ENCODE measurements at regions not wholly inside any gene's neighbourhood (a gene's known extent, or its start where the extent isn't known, plus 50 kb on each side); places are given as distances from the start of the nearest gene placed in this dataset.

- no peak for DNase-seq
- TF ChIP-seq EP300 (IDR thresholded peaks at IDR 0.05) (no peak), POLR2AphosphoS5 (IDR thresholded peaks at IDR 0.05) (no peak), POLR2A (IDR thresholded peaks at IDR 0.05) (no peak)
- TF ChIP-seq, protein P1, sequence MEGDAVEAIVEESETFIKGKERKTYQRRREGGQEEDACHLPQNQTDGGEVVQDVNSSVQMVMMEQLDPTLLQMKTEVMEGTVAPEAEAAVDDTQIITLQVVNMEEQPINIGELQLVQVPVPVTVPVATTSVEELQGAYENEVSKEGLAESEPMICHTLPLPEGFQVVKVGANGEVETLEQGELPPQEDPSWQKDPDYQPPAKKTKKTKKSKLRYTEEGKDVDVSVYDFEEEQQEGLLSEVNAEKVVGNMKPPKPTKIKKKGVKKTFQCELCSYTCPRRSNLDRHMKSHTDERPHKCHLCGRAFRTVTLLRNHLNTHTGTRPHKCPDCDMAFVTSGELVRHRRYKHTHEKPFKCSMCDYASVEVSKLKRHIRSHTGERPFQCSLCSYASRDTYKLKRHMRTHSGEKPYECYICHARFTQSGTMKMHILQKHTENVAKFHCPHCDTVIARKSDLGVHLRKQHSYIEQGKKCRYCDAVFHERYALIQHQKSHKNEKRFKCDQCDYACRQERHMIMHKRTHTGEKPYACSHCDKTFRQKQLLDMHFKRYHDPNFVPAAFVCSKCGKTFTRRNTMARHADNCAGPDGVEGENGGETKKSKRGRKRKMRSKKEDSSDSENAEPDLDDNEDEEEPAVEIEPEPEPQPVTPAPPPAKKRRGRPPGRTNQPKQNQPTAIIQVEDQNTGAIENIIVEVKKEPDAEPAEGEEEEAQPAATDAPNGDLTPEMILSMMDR (IDR thresholded peaks at IDR 0.05): no peak
- H3K4me3 ChIP-seq: no peak overlapping the region
- no peaks in the 10 kb centered on the region for H3K9me3 ChIP-seq
- H3K4me1 ChIP-seq: no peaks in the 10 kb centered on the region
- H3K27me3 ChIP-seq: no peaks in the 10 kb centered on the region
- H3K27ac ChIP-seq: no peak overlapping the region
- intact Hi-C loops (cut with DNase I): no loop called here
- no peaks in the 10 kb centered on the region for H3K36me3 ChIP-seq
These were observed 946.7 kb upstream of the TMPRSS15 start for GRCh38 chr21:19350286-19350685.

DNA sequence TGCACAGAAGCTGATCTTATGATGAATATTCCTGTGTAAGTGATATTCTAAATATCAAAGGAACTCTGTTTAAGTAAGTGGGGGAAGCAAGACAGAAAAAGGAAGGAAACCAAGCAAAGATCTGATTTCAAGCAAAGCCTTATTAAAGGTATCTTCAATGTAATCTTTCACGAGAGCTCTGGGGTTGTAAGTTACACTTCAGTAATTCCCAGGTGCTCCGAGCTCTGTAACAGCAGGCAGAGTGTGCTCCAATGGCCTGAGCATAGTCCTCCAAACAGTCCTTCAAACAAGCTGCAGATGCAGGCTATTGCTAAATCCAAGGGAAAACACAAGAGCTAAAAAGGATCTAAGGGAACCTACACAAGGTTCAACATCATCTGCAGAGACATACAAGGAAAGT, 949.7 kb upstream of the TMPRSS15 start:
- no peaks in the 10 kb centered on the region for H3K9me3 ChIP-seq
- DNase-seq: no peak
- H3K4me1 ChIP-seq: no peaks in the 10 kb centered on the region
- intact Hi-C loops (cut with DNase I): no loop called here
- H3K36me3 ChIP-seq: no peaks in the 10 kb centered on the region
- H3K27ac ChIP-seq: no peak overlapping the region
- TF ChIP-seq POLR2A (IDR thresholded peaks at IDR 0.05): no peak
- TF ChIP-seq EP300 (IDR thresholded peaks at IDR 0.05): no peak
- TF ChIP-seq POLR2AphosphoS5 (IDR thresholded peaks at IDR 0.05): no peak
- TF ChIP-seq, protein P1 (IDR thresholded peaks at IDR 0.05): no peak
- 41 to 55% methylated on average over 2 of the region's 2 CpGs for WGBS, 2 donors
- H3K27me3 ChIP-seq: no peaks in the 10 kb centered on the region
- no peak overlapping the region for H3K4me3 ChIP-seq

DNA sequence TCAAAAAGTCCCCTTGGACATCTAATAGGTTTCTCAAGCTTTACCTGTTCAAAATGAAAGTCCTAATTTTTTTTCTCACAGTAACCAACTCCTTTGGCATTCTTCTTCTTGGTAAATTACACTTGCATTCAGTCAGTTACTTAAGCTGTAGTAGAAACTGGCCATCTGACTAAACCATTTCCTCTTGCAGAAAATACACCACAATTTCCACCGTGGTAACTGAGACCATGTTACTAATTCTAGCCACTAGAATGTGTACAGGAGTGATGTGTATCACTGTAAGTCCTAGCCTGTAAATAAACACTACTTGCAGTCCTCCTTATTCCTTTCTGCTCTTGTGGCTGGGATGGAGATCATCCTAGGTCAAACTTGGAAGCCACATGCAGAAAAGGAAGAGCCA, 965.4 kb upstream of the TMPRSS15 start:
- 36 to 43% methylated on average over 1 of the region's 1 CpG for WGBS, 2 donors
- Histone ChIP-seq H3K27me3 (no peaks in the 10 kb centered on the region), H3K4me3 (no peak overlapping the region), H3K9me3 (no peaks in the 10 kb centered on the region), H3K36me3 (no peaks in the 10 kb centered on the region), H3K27ac (no peak overlapping the region), H3K4me1 (no peaks in the 10 kb centered on the region)
- TF ChIP-seq, protein P1 (IDR thresholded peaks at IDR 0.05): no peak
- no peak for TF ChIP-seq POLR2AphosphoS5 (IDR thresholded peaks at IDR 0.05)
- TF ChIP-seq POLR2A (IDR thresholded peaks at IDR 0.05): no peak
- no peak for TF ChIP-seq EP300 (IDR thresholded peaks at IDR 0.05)
- intact Hi-C loops (cut with DNase I): no loop called here
- DNase-seq: no peak

GRCh38 chr21:19392390-19392789, 988.8 kb upstream of the TMPRSS15 start:
- TF ChIP-seq, protein P1 (IDR thresholded peaks at IDR 0.05): no peak
- TF ChIP-seq POLR2A (IDR thresholded peaks at IDR 0.05) (no peak), POLR2AphosphoS5 (IDR thresholded peaks at IDR 0.05) (no peak)
- H3K4me3 ChIP-seq: no peak overlapping the region
- no peak for DNase-seq
- no peak overlapping the region for H3K27ac ChIP-seq
- no peaks in the 10 kb centered on the region for H3K36me3 ChIP-seq
- intact Hi-C loops (cut with DNase I): no loop called here
- H3K9me3 ChIP-seq: no peaks in the 10 kb centered on the region
- H3K27me3 ChIP-seq: no peaks in the 10 kb centered on the region
- WGBS, 2 donors: 56 to 76% methylated on average over 4 of the region's 4 CpGs
- H3K4me1 ChIP-seq: no peaks in the 10 kb centered on the region

GRCh38 chr21:19400223-19400770, 996.7 kb upstream of the TMPRSS15 start:
- Histone ChIP-seq H3K9me3 (no peaks in the 10 kb centered on the region), H3K27ac (no peak overlapping the region), H3K27me3 (no peaks in the 10 kb centered on the region), H3K4me1 (no peaks in the 10 kb centered on the region), H3K36me3 (no peaks in the 10 kb centered on the region), H3K4me3 (no peak overlapping the region)
- TF ChIP-seq POLR2A (IDR thresholded peaks at IDR 0.05) (no peak), POLR2AphosphoS5 (IDR thresholded peaks at IDR 0.05) (no peak), EP300 (IDR thresholded peaks at IDR 0.05) (no peak)
- TF ChIP-seq, protein P1 (IDR thresholded peaks at IDR 0.05): no peak
- intact Hi-C loops (cut with DNase I): no loop called here
- DNase-seq: no peak
- WGBS, 2 donors: 81% methylated on average over 5 of the region's 5 CpGs
